ENCODE measurements at regions not wholly inside any gene's neighbourhood (a gene's known extent, or its start where the extent isn't known, plus 50 kb on each side); places are given as distances from the start of the nearest gene placed in this dataset.

DNA sequence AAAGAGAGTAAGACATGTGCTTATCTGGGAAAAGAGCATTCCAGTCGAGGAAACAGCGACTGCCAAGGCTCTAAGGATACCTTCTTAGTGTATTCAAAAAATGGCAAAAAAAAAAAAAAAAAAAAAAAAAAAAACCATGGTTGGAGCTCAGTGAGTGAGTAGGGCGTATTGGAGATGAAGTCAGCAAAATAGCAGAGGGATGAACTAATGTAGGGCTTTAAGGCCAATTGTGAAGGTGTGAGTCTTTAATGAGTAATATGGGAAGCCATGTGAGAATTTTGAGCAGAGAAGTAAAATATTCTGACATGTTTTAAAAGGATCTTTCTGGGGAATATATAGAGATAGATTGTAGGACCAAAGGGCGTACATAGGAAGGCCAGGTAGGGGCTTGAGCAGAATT lies 498.6 kb upstream of the ISX start:
- Histone ChIP-seq H3K27me3 (no peaks in the 10 kb centered on the region), H3K4me1 (ENCODE audit: insufficient read depth) (no peaks in the 10 kb centered on the region), H3K4me3 (no peak overlapping the region), H3K9me3 (no peaks in the 10 kb centered on the region), H3K36me3 (no peaks in the 10 kb centered on the region), H3K27ac (no peak overlapping the region)
- TF ChIP-seq, protein P1, sequence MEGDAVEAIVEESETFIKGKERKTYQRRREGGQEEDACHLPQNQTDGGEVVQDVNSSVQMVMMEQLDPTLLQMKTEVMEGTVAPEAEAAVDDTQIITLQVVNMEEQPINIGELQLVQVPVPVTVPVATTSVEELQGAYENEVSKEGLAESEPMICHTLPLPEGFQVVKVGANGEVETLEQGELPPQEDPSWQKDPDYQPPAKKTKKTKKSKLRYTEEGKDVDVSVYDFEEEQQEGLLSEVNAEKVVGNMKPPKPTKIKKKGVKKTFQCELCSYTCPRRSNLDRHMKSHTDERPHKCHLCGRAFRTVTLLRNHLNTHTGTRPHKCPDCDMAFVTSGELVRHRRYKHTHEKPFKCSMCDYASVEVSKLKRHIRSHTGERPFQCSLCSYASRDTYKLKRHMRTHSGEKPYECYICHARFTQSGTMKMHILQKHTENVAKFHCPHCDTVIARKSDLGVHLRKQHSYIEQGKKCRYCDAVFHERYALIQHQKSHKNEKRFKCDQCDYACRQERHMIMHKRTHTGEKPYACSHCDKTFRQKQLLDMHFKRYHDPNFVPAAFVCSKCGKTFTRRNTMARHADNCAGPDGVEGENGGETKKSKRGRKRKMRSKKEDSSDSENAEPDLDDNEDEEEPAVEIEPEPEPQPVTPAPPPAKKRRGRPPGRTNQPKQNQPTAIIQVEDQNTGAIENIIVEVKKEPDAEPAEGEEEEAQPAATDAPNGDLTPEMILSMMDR (IDR thresholded peaks at IDR 0.05): no peak
- TF ChIP-seq POLR2A (IDR thresholded peaks at IDR 0.05): no peak
- TF ChIP-seq EP300 (IDR thresholded peaks at IDR 0.05): no peak
- intact Hi-C loops (cut with DNase I): no loop called here
- WGBS, 3 donors: 38 to 50% (median 43%) methylated on average over 4 of the region's 4 CpGs
- DNase-seq: no peak

DNA sequence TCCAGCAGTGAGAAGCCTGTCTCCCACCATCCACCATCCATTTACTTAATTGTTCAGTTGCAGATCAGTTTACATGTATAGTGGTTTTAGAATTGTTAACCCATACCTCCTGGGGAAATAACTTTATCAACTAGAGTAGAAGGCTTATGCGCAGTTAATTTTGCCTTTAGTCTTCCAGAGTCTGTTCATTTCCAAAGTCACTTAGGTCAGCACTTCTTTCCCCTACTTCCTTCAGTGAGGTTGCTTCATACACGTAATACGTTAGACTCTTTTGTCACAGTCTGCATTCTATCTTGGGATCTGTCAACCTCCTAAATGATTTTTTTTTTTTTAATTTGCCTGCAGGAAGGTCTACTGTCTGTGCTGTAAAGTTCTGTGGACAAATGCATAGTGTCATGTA lies 495.6 kb upstream of the ISX start:
- H3K4me1 ChIP-seq (ENCODE audit: insufficient read depth): no peaks in the 10 kb centered on the region
- H3K27me3 ChIP-seq: no peaks in the 10 kb centered on the region
- no peak for DNase-seq
- no peak for TF ChIP-seq EP300 (IDR thresholded peaks at IDR 0.05)
- TF ChIP-seq, protein P1 (IDR thresholded peaks at IDR 0.05): no peak
- no peak for TF ChIP-seq POLR2A (IDR thresholded peaks at IDR 0.05)
- H3K9me3 ChIP-seq: no peaks in the 10 kb centered on the region
- no peak overlapping the region for H3K4me3 ChIP-seq
- no peak overlapping the region for H3K27ac ChIP-seq
- WGBS, 3 donors: 78 to 84% (median 80%) methylated on average over 3 of the region's 3 CpGs
- intact Hi-C loops (cut with DNase I): no loop called here
- no peaks in the 10 kb centered on the region for H3K36me3 ChIP-seq

DNA sequence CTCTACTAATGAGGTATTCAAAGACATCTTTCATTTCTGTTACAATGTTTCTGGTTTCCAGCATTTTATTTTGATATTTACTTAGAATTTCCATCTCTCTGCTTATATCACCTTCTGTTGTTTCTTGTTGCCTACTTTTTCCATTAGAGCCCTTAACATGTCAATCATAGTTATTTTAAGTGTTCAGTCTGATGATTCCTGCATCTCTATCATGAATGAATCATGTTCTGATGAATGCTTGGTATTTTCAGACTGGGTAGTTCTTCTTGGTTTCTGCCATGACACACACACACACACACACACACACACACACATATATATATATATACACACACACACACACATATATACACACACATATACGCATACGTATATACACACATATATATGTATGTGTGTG lies 486.4 kb upstream of the ISX start:
- Histone ChIP-seq H3K9me3 (no peaks in the 10 kb centered on the region), H3K27me3 (no peaks in the 10 kb centered on the region), H3K36me3 (no peaks in the 10 kb centered on the region), H3K4me3 (no peak overlapping the region), H3K27ac (no peak overlapping the region), H3K4me1 (ENCODE audit: insufficient read depth) (no peaks in the 10 kb centered on the region)
- no peak for DNase-seq
- TF ChIP-seq POLR2A (IDR thresholded peaks at IDR 0.05) (no peak), EP300 (IDR thresholded peaks at IDR 0.05) (no peak)
- TF ChIP-seq, protein P1 (IDR thresholded peaks at IDR 0.05): no peak
- 88 to 94% (median 92%) methylated on average over 2 of the region's 2 CpGs for WGBS, 3 donors
- intact Hi-C loops (cut with DNase I): no loop called here

DNA sequence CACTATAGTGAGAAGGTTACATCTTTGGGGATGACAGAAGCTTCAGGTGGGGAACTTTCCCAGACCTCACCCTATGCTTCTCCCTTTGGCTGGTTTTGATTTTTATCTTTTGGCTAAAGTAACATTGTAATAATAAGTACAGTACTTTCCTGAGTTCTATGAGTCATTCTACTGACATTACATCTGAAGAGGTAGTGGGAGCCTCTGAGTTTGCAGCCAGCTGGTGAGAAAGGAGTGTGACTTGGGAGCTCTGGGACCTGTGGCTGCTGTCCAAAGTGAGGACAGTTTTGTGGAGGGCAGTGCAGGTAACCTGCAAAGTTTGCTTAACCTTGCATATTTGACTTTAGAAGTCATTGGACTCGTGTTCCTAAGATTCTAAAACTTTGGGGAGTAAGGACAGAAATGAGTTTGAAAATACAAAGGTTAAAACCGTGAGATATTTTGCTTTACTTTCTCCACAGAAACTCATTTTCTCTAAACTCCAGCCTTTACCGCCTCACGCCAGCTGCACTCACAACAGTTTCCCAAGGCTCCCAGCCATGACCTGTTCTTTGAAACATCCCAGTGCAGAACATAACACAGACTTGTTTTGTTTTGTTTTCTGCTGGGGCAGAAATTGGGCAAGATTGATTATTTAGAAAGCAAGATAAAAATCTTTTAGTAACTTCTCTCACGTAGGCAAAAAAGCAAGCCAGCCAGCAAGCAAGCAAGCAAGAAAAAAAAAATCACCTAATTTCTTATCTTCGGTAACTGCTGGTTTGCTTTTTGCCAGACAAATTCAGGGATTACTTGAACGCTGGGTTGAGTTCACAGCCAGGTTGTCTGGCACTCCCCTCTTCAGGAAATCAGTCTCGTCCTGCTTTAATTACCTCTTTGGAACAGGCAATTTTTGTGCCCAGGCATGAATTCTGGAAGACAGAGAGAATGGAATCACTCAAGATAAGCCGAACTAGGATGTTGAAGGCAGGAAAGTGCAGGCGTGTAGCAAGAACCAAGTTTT lies 478.3 kb upstream of the ISX start:
- no peaks in the 10 kb centered on the region for H3K27me3 ChIP-seq
- no peak for DNase-seq
- no peak overlapping the region for H3K4me3 ChIP-seq
- H3K4me1 ChIP-seq (ENCODE audit: insufficient read depth): peaks cover 1% of the 10 kb centered on the region
- H3K27ac ChIP-seq: no peak overlapping the region
- H3K36me3 ChIP-seq: no peaks in the 10 kb centered on the region
- WGBS, 3 donors: 1 to 4% (median 2%) methylated on average over 10 of the region's 10 CpGs
- intact Hi-C loops (cut with DNase I): no loop called here
- TF ChIP-seq POLR2A (IDR thresholded peaks at IDR 0.05): no peak
- TF ChIP-seq EP300 (IDR thresholded peaks at IDR 0.05): no peak
- TF ChIP-seq, protein P1 (IDR thresholded peaks at IDR 0.05): no peak
- H3K9me3 ChIP-seq: no peaks in the 10 kb centered on the region

Data from ovary (tissue), 7 donors.